Skin epidermis (tissue), 12 donors: ENCODE measurements at regions not wholly inside any gene's neighbourhood (a gene's known extent, or its start where the extent isn't known, plus 50 kb on each side); places are given as distances from the start of the nearest gene placed in this dataset.

Experiments
- H3K27ac ChIP-seq, 21 experiments: fragments of 200-600 bp; sonication (generic) in 11 of 21; one replicate each; pipeline ENCODE4 v1.5.0; 2020; ENCODE audit warnings: mild to moderate bottlenecking in 3 of 21, inconsistent platforms in 2 of 21, moderate library complexity in 2 of 21
- H3K4me3 ChIP-seq, 7 experiments: fragments of 200-600 bp; sonication (generic) in 2 of 7; one replicate each; pipeline ENCODE4 v1.5.0; 2020; ENCODE audit warnings: inconsistent platforms in 2 of 7, mild to moderate bottlenecking in 2 of 7, moderate library complexity in 1 of 7

DNA sequence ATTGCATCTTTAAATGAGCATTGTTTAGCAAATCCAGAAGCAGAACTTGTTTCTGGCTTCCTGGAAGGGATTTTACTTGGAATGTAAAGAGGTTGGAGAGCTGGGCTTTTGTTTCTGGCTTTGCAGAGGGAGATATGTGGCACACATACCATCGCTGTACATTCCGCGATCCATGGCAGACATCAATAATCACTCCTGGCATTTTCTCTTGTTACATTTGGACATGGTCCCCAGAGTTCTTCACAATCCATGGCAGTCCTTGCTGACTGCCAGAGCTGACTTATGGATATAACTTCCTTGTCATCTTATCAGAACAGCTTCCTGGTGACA is 445.6 kb upstream of the SPRED2 start:
- no peak overlapping the region for H3K4me3 ChIP-seq
- H3K27ac ChIP-seq = no peak overlapping the region

DNA sequence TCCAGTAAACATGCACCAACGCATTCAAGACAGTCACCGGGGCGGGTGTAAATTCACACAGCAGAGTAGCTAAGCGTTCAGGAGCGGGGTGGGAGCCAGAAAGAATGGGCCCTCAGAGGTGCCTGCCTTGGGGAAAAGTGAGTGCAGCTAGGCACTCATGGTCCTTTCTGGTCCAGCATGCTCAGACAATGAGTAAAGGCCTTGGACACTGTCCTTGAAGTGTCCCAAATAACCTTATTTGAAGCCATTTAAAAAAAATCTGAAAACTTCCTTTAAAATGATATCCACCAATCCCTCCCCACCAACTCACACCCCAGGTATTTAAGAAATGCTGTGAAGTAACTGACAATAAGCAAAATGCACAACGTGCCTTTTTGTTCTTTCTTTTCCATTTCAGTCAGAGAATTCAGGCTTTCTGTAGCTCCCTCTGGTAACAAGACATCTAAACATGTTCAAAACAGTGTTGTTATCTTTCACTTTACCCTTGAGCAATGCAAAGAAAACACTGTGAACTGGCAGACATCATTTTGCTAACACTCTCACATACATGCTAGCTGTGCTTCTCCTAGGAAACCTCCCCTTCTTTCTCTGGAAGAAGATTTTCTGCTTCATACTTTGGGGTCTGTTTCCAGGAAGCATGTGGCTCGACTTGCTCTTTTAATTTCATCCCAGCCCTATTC is 445.1 kb upstream of the SPRED2 start:
- Histone ChIP-seq H3K27ac (peak overlapping the region in 1 of 21 experiments; percentile 22), H3K4me3 (no peak overlapping the region)

DNA sequence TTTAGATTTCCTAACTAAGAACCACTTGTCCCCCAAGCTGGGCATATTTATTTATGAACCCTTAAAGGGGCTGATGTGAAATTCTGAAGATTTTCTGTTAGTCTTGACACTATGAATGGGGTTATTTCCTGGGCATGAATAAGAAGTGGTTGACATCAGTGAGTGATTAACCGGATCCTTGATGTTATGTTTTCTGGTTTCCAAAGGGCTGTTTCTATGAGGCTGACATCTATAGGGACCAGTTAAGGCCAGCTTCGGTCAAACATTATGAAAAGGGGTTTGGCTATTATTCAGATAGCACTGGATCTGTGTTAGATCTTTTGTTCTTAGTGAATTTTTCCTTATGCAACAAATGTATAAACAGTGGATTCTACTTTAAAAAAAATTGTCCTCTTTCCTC is 443.7 kb upstream of the SPRED2 start:
- Histone ChIP-seq H3K4me3 (no peak overlapping the region), H3K27ac (no peak overlapping the region)

DNA sequence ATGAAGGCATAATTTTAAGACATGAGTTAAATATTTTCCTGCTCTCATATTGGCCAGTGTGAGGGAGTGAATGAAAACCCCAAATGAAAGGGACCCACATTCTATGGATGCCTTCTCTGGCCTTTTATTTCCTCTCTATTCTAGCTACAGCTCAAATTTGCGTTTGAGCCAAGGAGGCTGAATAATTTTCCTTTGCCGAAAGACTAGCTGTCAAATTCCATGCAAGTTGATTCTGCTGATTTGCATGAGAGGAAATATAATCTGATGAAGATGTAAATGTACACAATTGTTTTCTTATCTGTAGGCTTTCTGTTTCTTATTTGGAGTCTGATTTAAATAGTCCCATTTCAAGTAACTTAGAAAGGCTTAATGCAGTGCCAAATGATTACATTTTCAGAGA is 438.4 kb upstream of the SPRED2 start:
- Histone ChIP-seq H3K4me3 (no peak overlapping the region), H3K27ac (no peak overlapping the region)

DNA sequence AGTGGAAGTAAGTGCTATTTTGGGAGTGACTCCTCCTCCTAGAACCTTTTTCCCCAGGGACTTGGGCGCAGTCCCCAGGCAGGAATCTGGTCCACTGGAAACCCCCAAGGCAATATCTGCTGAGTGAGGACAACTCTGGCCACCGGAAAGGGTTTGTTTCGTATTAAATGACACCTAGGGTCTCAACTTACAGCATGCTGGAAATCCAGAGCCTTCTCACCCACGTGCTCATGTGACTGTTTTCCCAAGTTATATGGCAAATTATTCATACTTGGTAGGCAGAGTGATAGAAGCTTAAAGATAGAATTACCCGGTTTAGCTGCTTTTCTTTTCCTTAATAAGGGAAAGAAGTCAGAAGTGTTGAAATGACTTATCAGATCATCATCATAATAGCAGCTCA is 436.9 kb upstream of the SPRED2 start:
- Histone ChIP-seq H3K4me3 (no peak overlapping the region), H3K27ac (no peak overlapping the region)

DNA sequence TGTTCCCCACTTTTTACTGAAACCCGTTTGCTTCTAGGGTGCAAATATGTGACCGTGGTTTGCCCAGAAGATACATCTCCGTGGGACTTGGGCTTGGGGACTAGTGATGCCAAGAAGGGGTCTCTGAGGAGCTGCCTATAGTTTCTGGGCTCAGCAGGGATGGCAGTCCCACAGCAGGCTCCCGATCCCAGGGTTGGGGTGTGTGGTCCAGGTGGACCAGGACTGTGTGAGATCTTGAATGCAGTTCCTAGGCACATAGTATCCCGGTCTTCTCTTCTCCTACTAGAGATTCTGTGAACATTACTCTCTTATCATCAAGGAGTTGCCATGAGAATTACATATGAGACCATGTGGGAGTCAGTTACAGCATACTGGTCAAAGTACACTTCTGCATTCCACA is 435.8 kb upstream of the SPRED2 start:
- no peak overlapping the region for H3K27ac ChIP-seq
- H3K4me3 ChIP-seq = no peak overlapping the region

DNA sequence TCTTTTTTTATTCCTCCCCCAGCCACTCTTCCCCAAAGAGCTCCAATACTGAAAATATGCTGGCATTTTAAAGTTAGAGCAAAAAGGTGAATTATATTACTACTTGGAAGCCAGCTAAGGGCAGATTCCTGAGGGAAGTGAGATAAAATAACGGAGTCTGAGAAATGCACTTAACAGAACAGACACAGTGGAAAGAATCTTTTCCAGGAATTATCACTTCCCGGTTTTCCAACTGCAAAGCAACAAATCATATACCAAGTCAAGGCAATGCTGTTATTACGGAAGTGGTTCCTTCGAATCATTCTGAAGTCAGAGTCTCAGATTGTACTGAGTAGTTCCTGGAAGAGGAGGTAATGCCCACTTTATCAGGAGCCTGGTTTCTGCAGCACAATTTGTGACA is 435.0 kb upstream of the SPRED2 start:
- no peak overlapping the region for H3K27ac ChIP-seq
- no peak overlapping the region for H3K4me3 ChIP-seq

DNA sequence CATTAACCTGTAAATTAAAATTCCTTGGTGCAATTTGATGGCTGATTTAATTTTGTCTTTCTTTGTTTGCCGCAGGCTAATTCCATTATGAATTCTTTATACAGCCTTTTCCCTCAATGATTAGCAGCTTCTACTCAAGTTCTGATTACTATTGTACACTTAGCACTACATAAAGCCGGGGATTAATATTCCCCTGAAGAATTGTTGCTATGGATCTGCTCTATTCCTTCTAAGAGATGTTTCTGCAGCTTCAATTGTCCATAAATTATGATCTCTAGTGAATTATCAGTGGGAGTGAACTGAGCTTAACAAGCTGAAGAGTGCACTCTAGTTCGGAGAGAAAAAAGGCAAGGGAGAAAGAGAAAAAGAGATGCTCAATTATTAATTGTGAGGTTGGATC is 433.7 kb upstream of the SPRED2 start:
- H3K27ac ChIP-seq = no peak overlapping the region
- H3K4me3 ChIP-seq = no peak overlapping the region

DNA sequence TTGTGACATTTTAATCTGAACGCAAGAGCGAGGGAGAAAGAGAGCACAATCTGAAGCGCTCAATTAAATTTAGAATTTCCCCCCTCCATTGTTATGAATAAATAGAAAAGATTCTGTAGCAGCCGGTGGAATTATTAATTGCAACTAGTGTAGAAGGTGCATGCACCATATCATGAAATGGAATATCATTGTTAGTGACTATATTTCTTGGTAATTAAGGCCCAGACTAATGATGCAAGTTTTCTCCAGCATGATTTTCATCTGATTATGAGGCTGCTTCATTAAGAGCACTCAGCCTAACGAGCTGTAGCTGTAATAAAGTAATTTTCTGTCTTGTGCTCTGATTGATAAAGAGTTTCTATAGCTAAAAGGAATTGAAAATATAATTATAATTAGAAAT is 432.2 kb upstream of the SPRED2 start:
- no peak overlapping the region for H3K27ac ChIP-seq
- H3K4me3 ChIP-seq = no peak overlapping the region

DNA sequence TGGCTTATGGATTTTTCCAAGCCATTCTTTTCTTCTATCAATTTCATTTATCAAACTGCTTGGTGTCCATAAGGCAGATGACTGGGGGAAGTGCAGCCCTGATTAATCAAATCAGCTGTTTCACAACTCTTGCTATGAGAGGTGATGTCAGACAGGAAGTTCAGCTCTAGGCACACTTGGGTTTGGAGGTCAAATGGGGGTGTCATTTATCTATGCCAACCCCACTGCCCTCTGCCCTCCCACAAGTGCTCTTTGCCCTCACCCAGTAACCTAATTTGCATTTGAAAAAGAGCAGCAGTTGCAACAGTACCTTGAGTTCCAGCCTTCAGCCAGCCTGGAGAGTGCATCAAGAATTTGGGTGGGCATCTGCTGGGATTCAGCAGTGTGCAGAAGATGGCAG is 431.3 kb upstream of the SPRED2 start:
- Histone ChIP-seq H3K27ac (no peak overlapping the region), H3K4me3 (no peak overlapping the region)

DNA sequence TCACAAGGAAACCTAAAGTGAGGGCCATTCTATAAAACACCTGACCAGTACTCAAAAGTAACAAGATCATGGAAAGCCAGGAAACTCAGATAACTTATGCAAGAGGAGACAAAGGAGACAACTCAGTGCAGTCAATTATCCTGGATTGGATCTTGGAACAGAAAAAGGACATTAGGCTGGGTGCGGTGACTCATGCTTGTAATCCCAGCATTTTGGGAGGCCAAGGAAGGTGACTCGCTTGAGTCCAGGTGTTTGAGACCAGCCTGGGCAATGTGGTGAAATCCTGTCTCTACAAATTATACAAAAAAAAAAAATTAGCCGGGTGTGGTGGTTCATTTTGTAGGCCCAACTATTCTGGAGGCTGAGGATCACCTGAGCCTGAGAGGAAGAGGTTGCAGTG is 424.5 kb upstream of the SPRED2 start:
- Histone ChIP-seq H3K4me3 (no peak overlapping the region), H3K27ac (no peak overlapping the region)

DNA sequence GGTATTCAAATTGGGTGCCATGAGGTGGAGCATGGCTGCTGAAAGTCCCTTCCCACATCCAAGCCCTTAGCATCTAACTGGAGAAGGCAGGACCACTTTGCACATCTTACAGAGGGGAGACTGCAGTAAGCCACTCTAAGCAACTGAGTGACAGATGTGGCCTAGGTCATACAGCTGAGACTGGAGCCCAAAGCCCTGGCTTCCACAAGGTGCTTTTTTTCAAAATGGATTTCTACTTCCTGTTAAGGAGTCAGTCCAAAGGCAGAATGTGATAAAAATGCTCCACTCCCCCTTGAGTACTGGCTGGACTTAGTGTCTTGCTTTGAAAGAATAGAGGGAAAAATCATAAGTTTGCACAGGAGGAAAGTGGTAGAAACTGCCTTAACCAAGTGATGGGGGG is 424.0 kb upstream of the SPRED2 start:
- Histone ChIP-seq H3K27ac (no peak overlapping the region), H3K4me3 (no peak overlapping the region)

DNA sequence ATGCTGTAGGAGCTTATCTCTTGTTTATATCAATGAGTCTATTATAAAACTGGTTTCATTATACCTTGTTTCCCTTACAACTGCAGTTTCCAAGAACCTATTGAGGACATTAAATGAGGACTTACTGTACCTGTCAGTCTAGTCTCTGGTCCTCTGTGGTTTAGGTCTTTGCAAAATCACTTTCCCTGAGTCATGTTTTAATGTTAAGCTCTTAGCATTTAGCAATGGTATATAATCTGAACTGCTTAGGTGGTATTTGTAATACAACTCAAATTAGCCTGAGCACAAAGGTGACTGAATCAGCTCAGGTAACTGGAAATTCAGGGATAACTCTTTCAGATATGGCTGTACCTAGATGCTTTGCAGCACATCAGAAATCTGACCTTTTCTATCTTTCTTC is 418.3 kb upstream of the SPRED2 start:
- Histone ChIP-seq H3K27ac (no peak overlapping the region), H3K4me3 (no peak overlapping the region)

DNA sequence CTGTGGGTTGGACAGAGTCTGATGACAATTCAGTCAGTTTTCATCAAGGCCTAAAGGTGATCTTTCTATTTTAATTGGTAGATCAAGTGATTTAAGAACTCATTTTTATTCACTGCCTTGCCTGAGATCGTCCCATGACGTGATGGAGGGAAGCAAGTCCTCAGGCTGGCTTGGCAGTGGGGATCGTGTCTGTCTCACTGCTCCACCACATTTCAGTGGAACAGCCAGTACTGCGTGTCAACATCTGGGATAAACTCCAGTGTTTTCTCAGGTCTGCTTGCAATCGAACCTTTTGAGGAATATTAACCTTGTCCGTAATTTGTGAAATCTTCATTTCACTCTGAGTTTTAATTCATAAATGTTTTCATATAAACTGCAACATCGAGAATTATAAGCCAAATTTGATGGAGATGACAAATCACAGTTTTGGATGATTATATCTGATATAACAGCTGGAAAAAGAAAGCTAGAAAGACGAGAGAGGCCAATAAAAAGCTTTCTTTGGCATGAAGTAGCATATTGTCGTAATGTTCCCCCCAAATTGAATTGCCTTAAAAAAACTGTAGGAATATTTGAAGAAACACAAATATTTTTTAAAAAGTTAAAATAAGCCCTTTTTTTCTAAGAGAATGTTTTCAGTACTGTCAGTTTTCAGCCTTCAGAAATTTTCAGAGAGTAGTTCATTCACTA is 414.7 kb upstream of the SPRED2 start:
- no peak overlapping the region for H3K4me3 ChIP-seq

DNA sequence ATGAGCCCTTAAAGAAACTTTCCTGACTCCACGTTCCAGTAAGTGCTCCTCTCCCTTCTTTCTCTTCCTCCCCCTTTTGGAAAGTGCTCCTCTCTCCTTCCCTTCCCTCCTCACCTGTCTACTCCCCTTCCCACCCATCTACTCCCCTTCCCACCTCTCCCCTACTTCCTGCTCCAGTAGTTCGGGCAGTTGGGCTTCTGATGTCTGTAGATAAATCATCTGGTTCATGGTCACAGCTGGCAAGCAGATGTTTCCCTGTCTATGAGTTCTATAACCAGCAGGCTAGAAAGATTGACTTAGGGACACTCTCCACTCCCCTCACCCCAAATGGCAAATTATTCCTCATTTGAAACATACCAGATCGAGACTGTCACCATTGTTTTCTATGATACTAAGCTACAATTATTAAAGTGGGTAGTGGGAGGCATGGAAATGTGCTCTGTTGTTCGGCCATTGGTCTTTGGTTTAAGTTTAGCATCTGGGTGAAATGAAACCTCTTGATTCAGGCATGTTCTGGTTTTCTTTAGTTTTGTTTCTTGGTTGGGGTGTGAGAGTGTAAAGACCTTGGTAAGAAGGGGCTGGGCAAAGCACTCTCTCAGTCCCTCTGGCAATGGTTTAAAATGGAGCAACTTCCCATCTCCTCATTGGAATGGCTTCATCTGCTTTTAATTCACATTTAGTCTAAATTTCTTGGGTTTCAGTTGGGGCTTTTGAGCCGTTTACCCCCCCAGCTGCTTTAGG is 413.2 kb upstream of the SPRED2 start:
- no peak overlapping the region for H3K4me3 ChIP-seq
- H3K27ac ChIP-seq = no peak overlapping the region

More for the DNA sequence above, 414.7 kb upstream of the SPRED2 start:
- no peak overlapping the region for H3K27ac ChIP-seq

DNA sequence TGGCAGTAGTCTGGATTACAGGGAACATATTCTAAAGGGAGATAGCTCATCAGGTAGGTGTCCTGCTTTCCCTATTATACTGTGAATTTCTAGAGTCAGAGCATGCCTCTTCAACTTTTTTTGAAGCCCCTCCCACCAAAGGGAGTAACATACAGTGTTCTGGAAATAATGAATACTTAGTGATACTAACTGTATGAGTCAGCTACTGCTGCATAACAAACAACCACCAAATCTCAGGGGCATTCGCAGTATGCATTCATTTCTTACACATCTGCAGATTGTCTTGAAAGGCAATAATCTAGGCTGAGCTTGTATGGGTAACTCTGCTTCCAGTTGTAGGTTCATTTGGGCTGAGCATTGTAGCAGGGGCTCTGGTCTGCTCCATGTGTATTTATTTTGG is 409.7 kb upstream of the SPRED2 start:
- Histone ChIP-seq H3K27ac (no peak overlapping the region), H3K4me3 (no peak overlapping the region)

DNA sequence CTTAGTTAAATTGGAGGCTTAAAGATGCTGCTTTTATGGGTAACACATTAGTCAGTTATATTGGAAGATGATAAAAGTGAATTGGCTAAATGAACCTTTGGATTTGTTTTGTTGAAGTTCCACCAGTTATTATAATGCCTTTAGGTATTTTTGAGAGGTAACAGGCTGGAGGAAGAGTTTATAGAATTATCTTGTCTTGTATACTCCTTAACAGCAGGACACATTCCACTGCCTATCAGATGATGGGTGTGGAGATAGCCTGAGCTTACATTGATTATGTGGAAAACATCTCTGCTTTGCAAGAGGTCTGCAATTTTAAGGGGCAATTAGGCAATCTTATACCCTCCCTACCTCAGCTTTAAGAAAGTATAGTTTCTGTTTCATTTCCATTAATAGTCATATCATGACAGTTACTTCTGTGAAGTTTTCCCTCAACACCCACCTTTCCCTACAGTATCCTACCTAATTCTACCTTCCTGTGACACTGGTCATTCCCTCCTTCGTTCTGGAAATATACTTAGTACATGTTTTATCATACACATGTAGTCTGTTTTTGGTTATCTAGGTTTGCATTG is 403.7 kb upstream of the SPRED2 start:
- no peak overlapping the region for H3K4me3 ChIP-seq
- no peak overlapping the region for H3K27ac ChIP-seq

DNA sequence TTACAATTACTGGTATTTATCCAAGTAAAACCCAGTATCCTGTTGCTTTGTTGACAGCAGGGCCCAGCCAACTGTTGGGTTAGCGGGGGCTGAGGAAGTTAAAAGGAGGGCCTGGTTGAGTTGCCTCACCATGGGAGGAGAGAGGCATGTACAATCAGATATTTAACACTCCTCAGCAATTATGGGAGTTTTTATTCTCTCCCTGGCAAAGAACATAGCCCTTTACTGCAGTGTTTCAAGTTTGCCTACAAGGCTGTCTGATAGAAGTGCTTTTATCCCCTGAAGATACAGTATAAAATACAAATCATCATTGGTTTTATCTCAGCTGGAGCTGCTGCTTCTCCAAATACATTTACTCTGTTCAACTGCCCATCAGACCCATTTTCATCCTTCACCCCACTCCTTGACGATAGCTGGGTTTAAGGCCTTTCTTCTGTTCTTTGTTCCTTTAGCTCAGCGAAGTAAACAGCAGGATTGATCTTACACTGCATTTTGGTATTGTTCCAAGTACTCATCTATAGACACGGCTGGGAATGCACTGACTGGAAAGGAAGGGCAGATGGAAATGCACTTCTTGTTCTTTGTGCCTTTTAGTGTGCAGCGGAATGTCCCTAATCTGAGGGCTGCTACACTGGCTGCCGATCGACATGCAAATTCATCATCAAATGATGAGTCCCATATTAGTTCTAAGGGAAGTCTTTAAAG is 402.5 kb upstream of the SPRED2 start:
- H3K27ac ChIP-seq = no peak overlapping the region
- H3K4me3 ChIP-seq = no peak overlapping the region

DNA sequence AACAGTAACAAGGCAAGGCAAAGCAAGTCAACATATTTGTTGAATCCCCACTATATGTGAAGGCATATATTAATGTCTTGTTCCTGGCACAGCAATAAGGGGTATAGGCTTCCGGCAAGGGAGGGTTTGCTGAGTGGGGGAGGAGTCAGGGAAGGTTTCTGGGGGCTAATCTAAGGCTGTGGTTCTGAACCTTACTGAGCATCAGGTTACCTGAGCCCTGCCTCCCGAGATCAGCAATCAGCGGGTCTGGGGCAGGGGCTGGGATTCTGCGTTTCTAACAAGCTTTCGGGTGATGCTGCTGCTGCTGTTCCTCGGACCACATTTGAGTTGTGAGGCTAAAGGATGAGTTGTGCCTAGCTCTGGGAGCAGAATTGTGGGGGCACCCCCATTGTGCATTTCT is 401.7 kb upstream of the SPRED2 start:
- Histone ChIP-seq H3K27ac (no peak overlapping the region), H3K4me3 (no peak overlapping the region)

DNA sequence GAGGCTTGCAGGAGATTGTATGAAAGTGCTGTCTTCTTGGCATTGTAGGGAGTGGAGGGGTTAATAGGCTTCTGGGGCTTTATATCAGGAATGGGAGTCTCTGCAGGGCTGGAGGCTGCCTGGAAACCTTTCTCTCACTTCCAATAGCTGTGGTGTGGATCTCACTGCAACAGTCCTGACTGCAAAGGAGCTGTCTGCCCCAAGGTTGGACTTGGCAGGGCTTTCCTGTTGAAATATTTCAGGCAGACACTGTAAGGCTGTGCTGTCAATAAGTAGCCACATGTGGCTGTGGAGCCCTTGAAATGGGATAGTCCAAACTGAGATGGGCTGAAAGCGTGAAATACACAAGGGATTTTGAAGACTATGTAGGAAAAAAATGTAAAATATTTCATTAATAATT is 399.1 kb upstream of the SPRED2 start:
- Histone ChIP-seq H3K4me3 (no peak overlapping the region), H3K27ac (no peak overlapping the region)
